Thyroid gland (tissue), 4 donors: ENCODE measurements at regions not wholly inside any gene's neighbourhood (a gene's known extent, or its start where the extent isn't known, plus 50 kb on each side); places are given as distances from the start of the nearest gene placed in this dataset.
A peak's percentile ranks its signal among the peaks of the same experiment; 100 is the strongest.
"Not testable (repeated sequence)": the region's sequence is repeated elsewhere in the genome, so short reads cannot be mapped to it uniquely, and the experiment has no call there.

Experiments
- DNase-seq, 2 donors: peaks; one replicate each; pipeline ENCODE4 v3.0.0-alpha.2; 2019
- H3K27ac ChIP-seq, 3 donors: fragments of 200-600 bp; sonication (generic); 1 replicate in 2 of 3; 2 replicates in 1 of 3; pipeline ENCODE4 v1.5.1; 2016 to 2019; ENCODE audit warnings: mild to moderate bottlenecking in 1 of 3, moderate library complexity in 1 of 3
- H3K27me3 ChIP-seq: fragments of 200-600 bp; sonication (generic); one replicate; pipeline ENCODE4 v1.5.1; 2019
- H3K36me3 ChIP-seq, 2 donors: fragments of 200-600 bp; sonication (generic); one replicate each; pipeline ENCODE4 v1.5.1; 2016 to 2019
- H3K4me1 ChIP-seq, 2 donors: fragments of 200-600 bp; sonication (generic); one replicate each; pipeline ENCODE4 v1.5.1; 2017 to 2019
- H3K4me3 ChIP-seq, 3 donors: fragments of 200-600 bp; sonication (generic); replicated peaks in 1 of 3; 1 replicate in 2 of 3; 2 replicates in 1 of 3; pipeline ENCODE4 v1.5.1; 2016; ENCODE audit warnings: mild to moderate bottlenecking in 1 of 3
- H3K9me3 ChIP-seq: fragments of 200-600 bp; sonication (generic); one replicate; pipeline ENCODE4 v1.5.1; 2017
- POLR2A ChIP-seq, 2 donors: fragments of 450-650 bp; IDR thresholded peaks; one replicate each; pipeline ENCODE4 v1.6.1; 2017; ENCODE audit warnings: antibody characterized with exemption in 2 of 2, mild to moderate bottlenecking in 2 of 2, moderate library complexity in 1 of 2
- WGBS, 2 donors: methylation state at CpG; one replicate each; pipeline ENCODE4 v1.1.5; 2017; 5-methylcytosine and 5-hydroxymethylcytosine counted together
- intact Hi-C: fragments of 100-400 bp; cut with DNase I; formaldehyde crosslinking; loops from one replicate; pipeline ENCODE4 v1.15.1; 2023
- TF ChIP-seq, protein P1 (sequence below), 6 experiments: fragments of 200-600 bp in 3 of 6; fragments of 450-650 bp in 3 of 6; sonication (generic) in 3 of 6; IDR thresholded peaks; one replicate each; pipeline ENCODE4 v1.5.1; 2016 to 2019; ENCODE audit warnings: antibody characterized with exemption in 6 of 6, mild to moderate bottlenecking in 2 of 6, inconsistent platforms in 1 of 6, moderate library complexity in 1 of 6

DNA sequence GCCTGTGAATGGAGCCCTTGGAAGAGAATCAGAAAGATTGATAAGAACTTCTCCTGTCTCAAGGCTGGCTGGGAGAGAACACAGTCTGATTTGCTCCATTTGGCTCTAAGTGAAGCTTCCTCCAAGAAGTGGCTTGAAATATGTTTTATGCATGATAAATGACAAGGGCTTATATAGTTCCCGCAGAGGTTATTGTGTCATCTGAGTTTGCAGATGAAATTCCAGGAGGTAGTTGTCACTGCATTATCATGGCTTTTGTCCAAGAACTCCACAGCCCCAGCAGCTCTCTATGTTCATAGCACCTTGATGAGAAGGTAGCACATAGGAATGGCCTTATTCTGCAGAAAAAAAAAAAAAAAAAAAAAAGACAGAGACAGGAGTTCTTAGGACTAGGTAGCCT, 108.5 kb downstream of the DACT1 start:
- TF ChIP-seq, protein P1, sequence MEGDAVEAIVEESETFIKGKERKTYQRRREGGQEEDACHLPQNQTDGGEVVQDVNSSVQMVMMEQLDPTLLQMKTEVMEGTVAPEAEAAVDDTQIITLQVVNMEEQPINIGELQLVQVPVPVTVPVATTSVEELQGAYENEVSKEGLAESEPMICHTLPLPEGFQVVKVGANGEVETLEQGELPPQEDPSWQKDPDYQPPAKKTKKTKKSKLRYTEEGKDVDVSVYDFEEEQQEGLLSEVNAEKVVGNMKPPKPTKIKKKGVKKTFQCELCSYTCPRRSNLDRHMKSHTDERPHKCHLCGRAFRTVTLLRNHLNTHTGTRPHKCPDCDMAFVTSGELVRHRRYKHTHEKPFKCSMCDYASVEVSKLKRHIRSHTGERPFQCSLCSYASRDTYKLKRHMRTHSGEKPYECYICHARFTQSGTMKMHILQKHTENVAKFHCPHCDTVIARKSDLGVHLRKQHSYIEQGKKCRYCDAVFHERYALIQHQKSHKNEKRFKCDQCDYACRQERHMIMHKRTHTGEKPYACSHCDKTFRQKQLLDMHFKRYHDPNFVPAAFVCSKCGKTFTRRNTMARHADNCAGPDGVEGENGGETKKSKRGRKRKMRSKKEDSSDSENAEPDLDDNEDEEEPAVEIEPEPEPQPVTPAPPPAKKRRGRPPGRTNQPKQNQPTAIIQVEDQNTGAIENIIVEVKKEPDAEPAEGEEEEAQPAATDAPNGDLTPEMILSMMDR (IDR thresholded peaks at IDR 0.05), result no peak
- TF ChIP-seq POLR2A (IDR thresholded peaks at IDR 0.05), result no peak
- intact Hi-C loops, result no loop called here
- H3K4me1 ChIP-seq, result peaks cover 6 to 28% of the 10 kb centered on the region in 2 donors
- no peak overlapping the region for H3K27ac ChIP-seq
- H3K9me3 ChIP-seq, result no peaks in the 10 kb centered on the region
- no peak overlapping the region for H3K4me3 ChIP-seq
- no peaks in the 10 kb centered on the region for H3K27me3 ChIP-seq
- H3K36me3 ChIP-seq, result no peaks in the 10 kb centered on the region
- DNase-seq, result no peak
- WGBS, 2 donors, result 59 to 76% methylated on average over 1 of the region's 1 CpG

DNA sequence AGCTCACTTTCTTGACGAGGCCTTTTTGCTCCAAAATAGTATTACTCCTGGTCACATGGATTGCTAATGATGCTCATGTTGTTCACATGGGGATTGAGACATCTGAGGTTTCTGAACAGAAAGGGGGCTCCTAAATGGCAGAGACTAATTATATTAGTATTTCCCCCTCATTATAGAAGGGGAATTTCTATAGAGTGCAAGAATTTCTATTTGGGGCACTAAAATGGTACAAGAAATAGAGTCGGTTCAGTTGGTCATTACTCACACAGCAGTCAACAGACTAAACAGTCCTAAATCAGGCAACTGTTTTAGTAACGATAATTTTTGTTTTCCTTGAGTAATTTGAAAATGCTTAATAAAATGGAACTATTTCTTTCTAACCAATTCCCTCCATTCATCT, 108.9 kb downstream of the DACT1 start:
- 74 to 79% methylated on average over 3 of the region's 3 CpGs for WGBS, 2 donors

DNA sequence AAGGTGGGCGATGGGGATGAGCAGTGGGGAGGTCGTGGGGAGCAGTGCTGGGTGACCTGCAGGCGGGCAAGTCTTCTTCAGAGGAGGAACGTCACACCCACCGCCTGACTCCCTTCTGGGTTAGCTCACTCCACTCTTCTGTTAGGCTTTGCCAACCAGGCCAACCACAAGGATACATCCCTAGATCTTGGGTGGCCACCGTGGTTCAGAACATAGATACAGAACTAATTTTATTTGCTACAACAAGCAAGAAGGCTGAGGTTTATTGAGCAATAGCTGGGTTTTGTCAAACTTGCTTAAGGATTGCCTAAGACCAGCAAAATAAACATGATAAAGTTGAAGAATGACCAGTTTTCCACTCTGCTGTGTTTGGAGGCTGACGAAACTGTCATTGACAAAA, 109.4 kb downstream of the DACT1 start:
- Histone ChIP-seq H3K27ac (no peak overlapping the region), H3K4me1 (peaks cover 7 to 27% of the 10 kb centered on the region in 2 donors), H3K36me3 (no peaks in the 10 kb centered on the region), H3K9me3 (no peaks in the 10 kb centered on the region), H3K27me3 (no peaks in the 10 kb centered on the region), H3K4me3 (no peak overlapping the region)
- WGBS, 2 donors, result 76 to 80% methylated on average over 7 of the region's 7 CpGs
- peak in 1 of 2 donors; percentile 27 for DNase-seq
- no peak for TF ChIP-seq POLR2A (IDR thresholded peaks at IDR 0.05)
- TF ChIP-seq, protein P1 (IDR thresholded peaks at IDR 0.05), result no peak
- intact Hi-C loops, result no loop called here

More for the DNA sequence above, 108.9 kb downstream of the DACT1 start:
- H3K27ac ChIP-seq, result no peak overlapping the region
- H3K4me1 ChIP-seq, result peaks cover 3 to 25% of the 10 kb centered on the region in 2 donors
- no peaks in the 10 kb centered on the region for H3K36me3 ChIP-seq
- H3K27me3 ChIP-seq, result no peaks in the 10 kb centered on the region
- H3K4me3 ChIP-seq, result no peak overlapping the region
- DNase-seq, result no peak
- intact Hi-C loops, result no loop called here
- TF ChIP-seq, protein P1 (IDR thresholded peaks at IDR 0.05), result no peak
- TF ChIP-seq POLR2A (IDR thresholded peaks at IDR 0.05), result no peak
- H3K9me3 ChIP-seq, result no peaks in the 10 kb centered on the region

DNA sequence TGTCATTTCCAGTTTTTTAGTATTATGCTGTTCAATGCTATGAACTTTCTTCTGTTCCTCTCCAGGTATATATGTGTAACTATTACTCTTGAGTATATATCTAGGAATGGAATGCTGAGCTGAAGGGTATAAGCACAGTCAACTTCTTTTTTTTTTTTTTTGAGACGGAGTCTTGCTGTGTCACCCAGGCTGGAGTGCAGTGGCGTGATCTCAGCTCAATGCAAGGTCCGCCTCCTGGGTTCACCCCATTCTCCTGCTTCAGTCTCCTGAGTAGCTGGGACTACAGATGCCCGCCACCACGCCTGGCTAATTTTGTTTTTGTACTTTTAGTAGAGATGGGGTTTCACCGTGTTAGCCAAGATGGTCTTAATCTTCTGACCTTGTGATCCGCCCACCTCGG, 110.5 kb downstream of the DACT1 start:
- H3K36me3 ChIP-seq, H3K27ac ChIP-seq, H3K27me3 ChIP-seq, H3K9me3 ChIP-seq, H3K4me3 ChIP-seq, intact Hi-C loops, DNase-seq: not testable (repeated sequence)
- H3K4me1 ChIP-seq, result peaks cover 11 to 32% of the 10 kb centered on the region in 2 donors
- 87 to 90% methylated on average over 8 of the region's 8 CpGs for WGBS, 2 donors

DNA sequence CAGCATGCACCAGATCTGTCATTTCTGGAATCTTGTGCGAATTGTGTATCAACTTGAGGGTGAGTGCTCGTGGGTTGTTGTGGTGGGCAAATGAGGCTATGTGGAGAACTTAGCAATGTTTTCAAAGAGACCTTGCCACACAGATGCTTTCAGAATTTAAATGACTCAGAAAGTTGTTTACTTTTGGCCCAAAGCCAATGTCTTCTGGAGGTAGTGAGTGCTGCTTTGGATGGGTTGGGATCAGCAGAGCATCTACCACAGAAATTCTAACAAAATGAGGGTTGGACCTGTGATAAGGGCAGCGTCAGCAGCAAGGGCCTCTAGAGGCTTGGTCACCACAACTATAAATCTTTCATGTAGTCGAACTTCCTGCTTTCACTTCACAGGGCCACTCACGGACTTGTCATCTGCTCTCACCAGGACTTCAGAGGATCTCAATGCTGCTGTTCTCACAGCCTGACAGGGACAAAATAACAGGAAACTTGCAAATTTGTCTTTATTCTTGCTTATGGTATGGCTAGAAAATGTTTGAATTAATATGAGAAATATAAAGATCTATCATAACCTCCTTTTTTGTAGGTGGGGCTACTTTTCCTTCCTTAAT, 111.4 kb downstream of the DACT1 start:
- Histone ChIP-seq H3K27ac (no peak overlapping the region), H3K27me3 (no peaks in the 10 kb centered on the region), H3K36me3 (no peaks in the 10 kb centered on the region), H3K4me3 (no peak overlapping the region), H3K9me3 (no peaks in the 10 kb centered on the region), H3K4me1 (peaks cover 11 to 39% of the 10 kb centered on the region in 2 donors)
- 61 to 75% methylated on average over 5 of the region's 5 CpGs for WGBS, 2 donors
- TF ChIP-seq, protein P1 (IDR thresholded peaks at IDR 0.05), result no peak
- TF ChIP-seq POLR2A (IDR thresholded peaks at IDR 0.05), result no peak
- DNase-seq, result no peak
- intact Hi-C loops, result no loop called here
